SK-N-SH (cell line): ENCODE measurements at regions not wholly inside any gene's neighbourhood (a gene's known extent, or its start where the extent isn't known, plus 50 kb on each side); places are given as distances from the start of the nearest gene placed in this dataset.

Source experiments
- CTCF ChIA-PET: fragments of 300-600, 350-600 bp; formaldehyde crosslinking; extraction: SDS; loops from one replicate; lab custom pipeline; 2021; lab: Yijun Ruan, JAX
- POLR2A ChIA-PET: fragments of 350-600 bp; sonication (Branson Sonifier 250); formaldehyde crosslinking; extraction: SDS; loops from one replicate; lab custom pipeline; 2020; ENCODE audit warnings: antibody characterized with exemption, inconsistent platforms; lab: Yijun Ruan, JAX
- DNase-seq: peaks from one replicate; pipeline ENCODE4 v3.0.0; 2012
- H2AFZ ChIP-seq: fragments of 200-600 bp; sonication (generic); 2 replicates; pipeline ENCODE4 v1.8.1; 2016; ENCODE audit warnings: antibody characterized with exemption, mild to moderate bottlenecking, low read depth
- H3F3A ChIP-seq: fragments of 200-600 bp; sonication (generic); replicated peaks from 2 replicates; pipeline ENCODE3; 2016; ENCODE audit warnings: antibody characterized with exemption, mild to moderate bottlenecking; ENCODE audit not compliant: insufficient read depth
- H3K27ac ChIP-seq, 2 experiments: fragments of 200-500 bp in 1 of 2; fragments of 200-600 bp in 1 of 2; sonication (Bioruptor generic) in 1 of 2; sonication (generic), shearing (Covaris generic) in 1 of 2; 2 replicates each; pipeline versions ENCODE4 v1.5.1 to v1.6.1; 2014 to 2016; ENCODE audit warnings: low read depth in 2 of 2, inconsistent platforms in 1 of 2, low read length in 1 of 2, mild to moderate bottlenecking in 1 of 2, mixed read lengths in 1 of 2
- H3K27me3 ChIP-seq: fragments of 200-600 bp; sonication (generic), shearing (Covaris generic); 2 replicates; pipeline ENCODE4 v1.6.1; 2016; ENCODE audit warnings: mixed run types; ENCODE audit not compliant: insufficient read depth
- H3K36me3 ChIP-seq, 2 experiments: fragments of 200-500 bp in 1 of 2; fragments of 200-600 bp in 1 of 2; sonication (Bioruptor generic) in 1 of 2; sonication (generic) in 1 of 2; replicated peaks in 1 of 2; 2 replicates each; pipeline versions ENCODE3 to v1.5.1; 2014 to 2016; ENCODE audit warnings: low read length in 1 of 2, mild to moderate bottlenecking in 1 of 2; ENCODE audit not compliant: insufficient read depth in 2 of 2, control insufficient read depth in 1 of 2
- H3K4me1 ChIP-seq, 2 experiments: fragments of 200-500 bp in 1 of 2; fragments of 200-600 bp in 1 of 2; sonication (Bioruptor generic) in 1 of 2; sonication (generic), shearing (Covaris generic) in 1 of 2; 2 replicates each; pipeline versions ENCODE4 v1.5.1 to v1.6.1; 2014 to 2016; ENCODE audit warnings: low read depth in 1 of 2, low read length in 1 of 2, mixed run types in 1 of 2; ENCODE audit not compliant: insufficient read depth in 2 of 2, control insufficient read depth in 1 of 2
- H3K4me2 ChIP-seq: fragments of 200-600 bp; sonication (generic), shearing (Covaris generic); 2 replicates; pipeline ENCODE4 v1.6.1; 2017; ENCODE audit warnings: mixed run types
- H3K4me3 ChIP-seq, 2 experiments: fragments of 200-500 bp in 1 of 2; fragments of 200-600 bp in 1 of 2; sonication (Bioruptor generic) in 1 of 2; sonication (generic), shearing (Covaris generic) in 1 of 2; 2 replicates each; pipeline versions ENCODE4 v1.5.1 to v1.8.1; 2014 to 2016; ENCODE audit warnings: low read depth in 2 of 2, inconsistent platforms in 1 of 2, low read length in 1 of 2, mild to moderate bottlenecking in 1 of 2, mixed read lengths in 1 of 2, moderate library complexity in 1 of 2
- H3K79me2 ChIP-seq: fragments of 200-600 bp; sonication (generic); 2 replicates; pipeline ENCODE4 v1.8.1; 2017; ENCODE audit warnings: mild to moderate bottlenecking; ENCODE audit not compliant: insufficient read depth
- H3K9ac ChIP-seq: fragments of 200-600 bp; sonication (generic); 2 replicates; pipeline ENCODE4 v1.6.1; 2017; ENCODE audit warnings: mixed run types
- H3K9me2 ChIP-seq: fragments of 200-600 bp; sonication (generic); 2 replicates; pipeline ENCODE4 v1.6.1; 2017; ENCODE audit warnings: mixed run types
- H3K9me3 ChIP-seq: fragments of 200-600 bp; sonication (generic); 2 replicates; pipeline ENCODE4 v1.6.1; 2017; ENCODE audit warnings: mixed run types, mild to moderate bottlenecking, moderate library complexity
- H4K20me1 ChIP-seq: fragments of 200-600 bp; sonication (generic); 2 replicates; pipeline ENCODE4 v1.6.1; 2017; ENCODE audit warnings: mild to moderate bottlenecking, mixed run types; ENCODE audit not compliant: insufficient read depth
- CHD2 ChIP-seq: fragments of 150-350 bp; IDR thresholded peaks from 2 replicates; pipeline ENCODE4 v1.6.1; 2018; ENCODE audit warnings: low read length; ENCODE audit not compliant: partially characterized antibody
- ELF1 ChIP-seq: IDR thresholded peaks from 2 replicates; pipeline ENCODE4 v1.4.0; 2012
- EP300 ChIP-seq, 2 experiments: IDR thresholded peaks; 2 replicates each; pipeline versions ENCODE4 v1.4.0 to v1.6.1; 2012; ENCODE audit warnings: borderline replicate concordance in 1 of 2, low read depth in 1 of 2, low read length in 1 of 2
- EZH2phosphoT487 ChIP-seq: fragments of 200-600 bp; sonication (generic); IDR thresholded peaks from 2 replicates; pipeline ENCODE4 v1.6.1; 2017; ENCODE audit warnings: low read depth, mixed run types, mild to moderate bottlenecking, antibody characterized with exemption, moderate library complexity, borderline replicate concordance
- FOSL2 ChIP-seq: IDR thresholded peaks from 2 replicates; pipeline ENCODE4 v1.4.0; 2012; ENCODE audit warnings: low read depth, mild to moderate bottlenecking, moderate library complexity, borderline replicate concordance
- FOXJ3 ChIP-seq: sonication (generic); formaldehyde crosslinking; IDR thresholded peaks from 2 replicates; pipeline ENCODE4 v1.5.1; 2020; ENCODE audit warnings: mild to moderate bottlenecking, missing genetic modification reagents
- FOXM1 ChIP-seq: IDR thresholded peaks from 2 replicates; pipeline ENCODE4 v1.4.0; 2012; ENCODE audit warnings: low read depth, mild to moderate bottlenecking
- GATA2 ChIP-seq: sonication (generic); formaldehyde crosslinking; IDR thresholded peaks from 2 replicates; pipeline ENCODE4 v1.5.0; 2020; ENCODE audit warnings: mild to moderate bottlenecking, missing genetic modification reagents
- MXI1 ChIP-seq: IDR thresholded peaks from 2 replicates; pipeline ENCODE4 v1.6.1; 2012; ENCODE audit warnings: mild to moderate bottlenecking, low read depth, low read length, improper control_type of control experiment
- POLR2AphosphoS5 ChIP-seq: IDR thresholded peaks from 2 replicates; pipeline ENCODE4 v1.6.1; 2012; ENCODE audit warnings: low read depth, low read length
- RCOR1 ChIP-seq: fragments of 150-350 bp; IDR thresholded peaks from 2 replicates; pipeline ENCODE4 v1.6.1; 2017; ENCODE audit warnings: antibody characterized with exemption, low read length
- TAF1 ChIP-seq: IDR thresholded peaks from 2 replicates; pipeline ENCODE4 v1.6.1; 2012; ENCODE audit warnings: low read depth, mild to moderate bottlenecking, low read length, moderate library complexity, borderline replicate concordance
- TEAD4 ChIP-seq: IDR thresholded peaks from 2 replicates; pipeline ENCODE4 v1.4.0; 2012; ENCODE audit warnings: mild to moderate bottlenecking, borderline replicate concordance; ENCODE audit not compliant: insufficient read depth
- WGBS: methylation state at CpG from one replicate; pipeline ENCODE4 v1.1.6; 2017; ENCODE audit warnings: low lambda C conversion rate; 5-methylcytosine and 5-hydroxymethylcytosine counted together
- TF ChIP-seq, protein P1 (sequence below): IDR thresholded peaks from 2 replicates; pipeline ENCODE4 v1.4.0; 2012; ENCODE audit warnings: low read depth, borderline replicate concordance
- TF ChIP-seq, protein P2 (sequence below): fragments of 150-350 bp; IDR thresholded peaks from 2 replicates; pipeline ENCODE4 v1.6.1; 2016; ENCODE audit warnings: mild to moderate bottlenecking, low read depth, low read length
- TF ChIP-seq, protein P3 (sequence below): IDR thresholded peaks from 2 replicates; pipeline ENCODE4 v1.6.1; 2012; ENCODE audit warnings: mild to moderate bottlenecking, low read depth, low read length, moderate library complexity
- TF ChIP-seq, protein P4 (sequence below): IDR thresholded peaks from 2 replicates; pipeline ENCODE4 v1.4.0; 2012; ENCODE audit warnings: low read depth, borderline replicate concordance

DNA sequence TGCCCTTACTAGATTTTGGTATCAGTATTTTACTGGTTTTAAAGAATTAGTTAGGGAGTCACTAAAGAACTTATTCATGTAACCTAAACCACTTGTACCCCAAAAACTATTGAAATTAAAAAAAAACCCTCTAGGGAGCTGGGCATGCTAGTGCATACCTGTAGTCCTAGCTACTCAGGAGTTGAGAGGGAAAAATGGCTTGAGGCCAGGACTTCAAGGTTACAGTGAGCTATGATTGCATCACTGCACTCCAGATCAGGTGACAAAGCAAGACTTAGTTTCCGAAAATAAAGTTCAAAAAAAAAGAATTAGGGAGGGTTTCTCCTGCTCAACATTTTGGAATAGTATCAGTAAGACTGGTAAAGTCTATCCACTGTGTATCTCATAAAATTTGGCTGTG, 364.4 kb upstream of the LUZP2 start (continued):
- TF ChIP-seq, protein P1, sequence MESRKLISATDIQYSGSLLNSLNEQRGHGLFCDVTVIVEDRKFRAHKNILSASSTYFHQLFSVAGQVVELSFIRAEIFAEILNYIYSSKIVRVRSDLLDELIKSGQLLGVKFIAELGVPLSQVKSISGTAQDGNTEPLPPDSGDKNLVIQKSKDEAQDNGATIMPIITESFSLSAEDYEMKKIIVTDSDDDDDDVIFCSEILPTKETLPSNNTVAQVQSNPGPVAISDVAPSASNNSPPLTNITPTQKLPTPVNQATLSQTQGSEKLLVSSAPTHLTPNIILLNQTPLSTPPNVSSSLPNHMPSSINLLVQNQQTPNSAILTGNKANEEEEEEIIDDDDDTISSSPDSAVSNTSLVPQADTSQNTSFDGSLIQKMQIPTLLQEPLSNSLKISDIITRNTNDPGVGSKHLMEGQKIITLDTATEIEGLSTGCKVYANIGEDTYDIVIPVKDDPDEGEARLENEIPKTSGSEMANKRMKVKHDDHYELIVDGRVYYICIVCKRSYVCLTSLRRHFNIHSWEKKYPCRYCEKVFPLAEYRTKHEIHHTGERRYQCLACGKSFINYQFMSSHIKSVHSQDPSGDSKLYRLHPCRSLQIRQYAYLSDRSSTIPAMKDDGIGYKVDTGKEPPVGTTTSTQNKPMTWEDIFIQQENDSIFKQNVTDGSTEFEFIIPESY = no peak

DNA sequence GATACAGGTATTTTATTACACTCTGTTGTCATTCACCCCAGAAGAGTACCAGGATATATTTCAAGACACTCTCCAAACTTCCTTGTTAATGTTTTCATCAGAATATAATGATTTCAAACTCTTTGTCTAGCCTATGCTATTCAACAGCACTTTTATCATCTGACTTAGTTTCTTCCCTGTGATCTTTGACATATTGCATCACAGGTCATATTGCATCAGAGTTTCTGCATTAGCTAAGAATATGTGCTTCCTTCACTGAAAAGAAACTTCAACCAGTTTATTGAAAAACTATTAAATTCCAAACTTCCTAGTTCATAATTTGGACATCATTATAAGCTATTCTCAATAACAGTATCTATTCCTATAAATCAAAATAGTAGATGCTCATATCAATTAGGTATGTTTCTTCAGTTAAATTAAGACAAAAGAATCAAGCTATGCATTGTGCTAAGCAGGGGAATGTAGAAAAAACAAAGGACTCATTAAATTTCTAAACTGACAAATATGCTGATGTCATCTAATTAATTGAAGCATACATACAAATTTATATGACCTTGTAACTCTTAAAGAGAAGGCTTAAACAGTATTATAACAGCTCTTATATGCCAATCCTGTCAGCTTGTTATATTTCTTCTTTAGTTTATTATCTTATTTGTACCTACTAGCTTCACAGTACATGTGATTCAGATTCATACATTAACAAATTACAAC, 361.8 kb upstream of the LUZP2 start:
- ChIA-PET POLR2A (no interaction called here), CTCF (interaction anchor here (1.1 to 1.5 kb wide), 2 partner anchors 30 to 595 kb away, joined by 3 to 4 read pairs; no protein-coding TSS in a partner anchor)
- Histone ChIP-seq H3K27me3 (no peaks in the 10 kb centered on the region), H2AFZ (no peak overlapping the region), H4K20me1 (no peaks in the 10 kb centered on the region), H3K9me2 (0 out of 2 replicates have a peak, but pooled peaks cover 3% of the 10 kb centered on the region), H3F3A (no peaks in the 10 kb centered on the region), H3K79me2 (no peaks in the 10 kb centered on the region), H3K4me3 (no peak overlapping the region), H3K4me1 (no peaks in the 10 kb centered on the region), H3K4me2 (no peak overlapping the region), H3K9me3 (no peaks in the 10 kb centered on the region), H3K36me3 (no peaks in the 10 kb centered on the region), H3K27ac (no peak overlapping the region), H3K9ac (no peak overlapping the region)
- TF ChIP-seq FOSL2 = no peak
- no peak for TF ChIP-seq GATA2 (CRISPR knock-in tag)
- DNase-seq = no peak

DNA sequence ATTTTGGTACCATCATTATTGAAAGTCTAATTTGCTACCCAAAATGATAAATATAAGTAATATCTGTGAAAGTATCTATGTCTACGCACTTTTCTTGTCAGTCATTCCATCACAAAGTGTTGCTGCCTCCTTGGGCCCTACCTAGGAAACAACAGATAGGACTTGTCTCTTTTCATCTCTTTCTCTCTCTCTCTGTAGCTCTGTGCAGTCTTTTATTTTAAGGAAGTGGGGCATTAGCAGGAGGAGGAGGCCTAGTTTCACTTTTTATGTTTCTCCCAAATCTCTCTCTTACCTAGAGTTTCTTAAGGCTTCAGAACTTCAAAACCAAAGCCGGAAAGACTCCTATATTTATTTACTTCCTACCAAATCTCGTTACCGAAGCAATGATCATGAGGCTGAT, 354.8 kb upstream of the LUZP2 start:
- no peak for DNase-seq
- Histone ChIP-seq H2AFZ (no peak overlapping the region), H3F3A (no peaks in the 10 kb centered on the region), H3K4me2 (no peak overlapping the region), H3K4me1 (no peaks in the 10 kb centered on the region; a peak in 1 of 4 replicates), H3K4me3 (no peak overlapping the region), H3K9me3 (no peaks in the 10 kb centered on the region), H3K36me3 (no peaks in the 10 kb centered on the region), H3K27me3 (no peaks in the 10 kb centered on the region), H3K9me2 (no peaks in the 10 kb centered on the region), H3K79me2 (no peaks in the 10 kb centered on the region; the same call in 1 of the 2 replicates), H3K9ac (no peak overlapping the region), H4K20me1 (no peaks in the 10 kb centered on the region), H3K27ac (no peak overlapping the region)
- POLR2A ChIA-PET = no interaction called here
- 74% methylated on average over 4 of the region's 4 CpGs for WGBS
- TF ChIP-seq EZH2phosphoT487 = no peak
- TF ChIP-seq RCOR1 = no peak
- TF ChIP-seq TEAD4 = no peak
- TF ChIP-seq CHD2 = no peak
- TF ChIP-seq, protein P2, sequence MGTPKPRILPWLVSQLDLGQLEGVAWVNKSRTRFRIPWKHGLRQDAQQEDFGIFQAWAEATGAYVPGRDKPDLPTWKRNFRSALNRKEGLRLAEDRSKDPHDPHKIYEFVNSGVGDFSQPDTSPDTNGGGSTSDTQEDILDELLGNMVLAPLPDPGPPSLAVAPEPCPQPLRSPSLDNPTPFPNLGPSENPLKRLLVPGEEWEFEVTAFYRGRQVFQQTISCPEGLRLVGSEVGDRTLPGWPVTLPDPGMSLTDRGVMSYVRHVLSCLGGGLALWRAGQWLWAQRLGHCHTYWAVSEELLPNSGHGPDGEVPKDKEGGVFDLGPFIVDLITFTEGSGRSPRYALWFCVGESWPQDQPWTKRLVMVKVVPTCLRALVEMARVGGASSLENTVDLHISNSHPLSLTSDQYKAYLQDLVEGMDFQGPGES = no peak
- no peak for TF ChIP-seq ELF1
- TF ChIP-seq FOSL2 = no peak
- TF ChIP-seq POLR2AphosphoS5 = no peak
- no peak for TF ChIP-seq TAF1
- TF ChIP-seq MXI1 = no peak
- TF ChIP-seq FOXM1 = no peak
- TF ChIP-seq GATA2 (CRISPR knock-in tag) = no peak
- TF ChIP-seq EP300 (IDR thresholded peaks at IDR 0.05; ENCODE audit: borderline replicate concordance in 1 of 2, low read depth in 1 of 2, low read length in 1 of 2) = no peak
- TF ChIP-seq FOXJ3 (CRISPR knock-in tag) = no peak
- TF ChIP-seq, protein P3, sequence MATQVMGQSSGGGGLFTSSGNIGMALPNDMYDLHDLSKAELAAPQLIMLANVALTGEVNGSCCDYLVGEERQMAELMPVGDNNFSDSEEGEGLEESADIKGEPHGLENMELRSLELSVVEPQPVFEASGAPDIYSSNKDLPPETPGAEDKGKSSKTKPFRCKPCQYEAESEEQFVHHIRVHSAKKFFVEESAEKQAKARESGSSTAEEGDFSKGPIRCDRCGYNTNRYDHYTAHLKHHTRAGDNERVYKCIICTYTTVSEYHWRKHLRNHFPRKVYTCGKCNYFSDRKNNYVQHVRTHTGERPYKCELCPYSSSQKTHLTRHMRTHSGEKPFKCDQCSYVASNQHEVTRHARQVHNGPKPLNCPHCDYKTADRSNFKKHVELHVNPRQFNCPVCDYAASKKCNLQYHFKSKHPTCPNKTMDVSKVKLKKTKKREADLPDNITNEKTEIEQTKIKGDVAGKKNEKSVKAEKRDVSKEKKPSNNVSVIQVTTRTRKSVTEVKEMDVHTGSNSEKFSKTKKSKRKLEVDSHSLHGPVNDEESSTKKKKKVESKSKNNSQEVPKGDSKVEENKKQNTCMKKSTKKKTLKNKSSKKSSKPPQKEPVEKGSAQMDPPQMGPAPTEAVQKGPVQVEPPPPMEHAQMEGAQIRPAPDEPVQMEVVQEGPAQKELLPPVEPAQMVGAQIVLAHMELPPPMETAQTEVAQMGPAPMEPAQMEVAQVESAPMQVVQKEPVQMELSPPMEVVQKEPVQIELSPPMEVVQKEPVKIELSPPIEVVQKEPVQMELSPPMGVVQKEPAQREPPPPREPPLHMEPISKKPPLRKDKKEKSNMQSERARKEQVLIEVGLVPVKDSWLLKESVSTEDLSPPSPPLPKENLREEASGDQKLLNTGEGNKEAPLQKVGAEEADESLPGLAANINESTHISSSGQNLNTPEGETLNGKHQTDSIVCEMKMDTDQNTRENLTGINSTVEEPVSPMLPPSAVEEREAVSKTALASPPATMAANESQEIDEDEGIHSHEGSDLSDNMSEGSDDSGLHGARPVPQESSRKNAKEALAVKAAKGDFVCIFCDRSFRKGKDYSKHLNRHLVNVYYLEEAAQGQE = no peak
- TF ChIP-seq, protein P4, sequence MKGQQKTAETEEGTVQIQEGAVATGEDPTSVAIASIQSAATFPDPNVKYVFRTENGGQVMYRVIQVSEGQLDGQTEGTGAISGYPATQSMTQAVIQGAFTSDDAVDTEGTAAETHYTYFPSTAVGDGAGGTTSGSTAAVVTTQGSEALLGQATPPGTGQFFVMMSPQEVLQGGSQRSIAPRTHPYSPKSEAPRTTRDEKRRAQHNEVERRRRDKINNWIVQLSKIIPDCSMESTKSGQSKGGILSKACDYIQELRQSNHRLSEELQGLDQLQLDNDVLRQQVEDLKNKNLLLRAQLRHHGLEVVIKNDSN = no peak
- CTCF ChIA-PET = no interaction called here
